IMR-90 (cell line): ENCODE measurements at regions not wholly inside any gene's neighbourhood (a gene's known extent, or its start where the extent isn't known, plus 50 kb on each side); places are given as distances from the start of the nearest gene placed in this dataset.

Experiments
- ATAC-seq: fragments of 200-7000 bp; cut with Tn5 transposase; 2 replicates; pipeline ENCODE4 v1.9.1; 2020; ENCODE audit warnings: low read depth, mild to moderate bottlenecking, moderate library complexity
- BruUV-seq: library from RNA; stranded (reverse); fragments of 400-500 nt; replicated peaks from 2 replicates; lab custom pipeline; 2021; lab: Mats Ljungman, UMichigan
- CTCF ChIA-PET: fragments of 300-600 bp; formaldehyde crosslinking; extraction: SDS; loops from one replicate; lab custom pipeline; 2021; ENCODE audit warnings: antibody characterized with exemption; lab: Yijun Ruan, JAX
- POLR2A ChIA-PET: fragments of 300-600 bp; sonication (Branson Sonifier 250); formaldehyde crosslinking; loops from one replicate; lab custom pipeline; 2022; ENCODE audit warnings: antibody characterized with exemption; ENCODE audit not compliant: unreplicated experiment; lab: Charles Lee
- DNase-seq: peaks from one replicate; pipeline ENCODE4 v3.0.0; 2013
- H2AFZ ChIP-seq: replicated peaks from 2 replicates; pipeline ENCODE3; 2013; ENCODE audit warnings: low read length, mild to moderate bottlenecking; ENCODE audit not compliant: poor library complexity
- H2AK5ac ChIP-seq: 2 replicates; pipeline ENCODE4 v1.6.1; 2013; ENCODE audit warnings: low read depth, low read length, inconsistent platforms
- H2AK9ac ChIP-seq: replicated peaks from 2 replicates; pipeline ENCODE3; 2013; ENCODE audit warnings: mild to moderate bottlenecking, low read depth, low read length, moderate library complexity; ENCODE audit not compliant: poor library complexity
- H2BK120ac ChIP-seq: 2 replicates; pipeline ENCODE4 v1.6.1; 2013; ENCODE audit warnings: low read depth, low read length, inconsistent platforms
- H2BK15ac ChIP-seq: 3 replicates; pipeline ENCODE4 v1.6.1; 2013; ENCODE audit warnings: low read depth, low read length, inconsistent platforms
- H2BK20ac ChIP-seq: 2 replicates; pipeline ENCODE4 v1.6.1; 2013; ENCODE audit warnings: low read depth, mild to moderate bottlenecking, inconsistent platforms, low read length, moderate library complexity
- H2BK5ac ChIP-seq: 2 replicates; pipeline ENCODE4 v1.6.1; 2013; ENCODE audit warnings: mild to moderate bottlenecking, low read depth, low read length, inconsistent platforms; ENCODE audit not compliant: poor library complexity, severe bottlenecking
- H3K14ac ChIP-seq: replicated peaks from 2 replicates; pipeline ENCODE4 v1.6.1; 2013; ENCODE audit warnings: low read depth, low read length, inconsistent platforms
- H3K18ac ChIP-seq: 2 replicates; pipeline ENCODE4 v1.6.1; 2013; ENCODE audit warnings: low read depth, low read length, control low read depth
- H3K23ac ChIP-seq: 2 replicates; pipeline ENCODE4 v1.6.1; 2013; ENCODE audit warnings: low read depth, low read length, inconsistent platforms
- H3K27ac ChIP-seq: 2 replicates; pipeline ENCODE4 v1.5.1; 2013; ENCODE audit warnings: mild to moderate bottlenecking, control low read depth, low read length; ENCODE audit not compliant: insufficient read depth
- H3K27me3 ChIP-seq: 2 replicates; pipeline ENCODE4 v1.6.1; 2013; ENCODE audit warnings: low read length; ENCODE audit not compliant: control insufficient read depth, insufficient read depth
- H3K36me3 ChIP-seq: 2 replicates; pipeline ENCODE4 v1.6.1; 2013; ENCODE audit warnings: low read length, mixed read lengths; ENCODE audit not compliant: control insufficient read depth, insufficient read depth
- H3K4ac ChIP-seq: 2 replicates; pipeline ENCODE4 v1.6.1; 2013; ENCODE audit warnings: low read depth, low read length, inconsistent platforms
- H3K4me1 ChIP-seq: 2 replicates; pipeline ENCODE4 v1.6.1; 2013; ENCODE audit warnings: low read length, mixed read lengths; ENCODE audit not compliant: control insufficient read depth, insufficient read depth
- H3K4me2 ChIP-seq: 2 replicates; pipeline ENCODE4 v1.6.1; 2013; ENCODE audit warnings: low read depth, mild to moderate bottlenecking, control low read depth, low read length, moderate library complexity
- H3K4me3 ChIP-seq: 2 replicates; pipeline ENCODE4 v1.5.1; 2013; ENCODE audit warnings: low read depth, mild to moderate bottlenecking, control low read depth, low read length, moderate library complexity; ENCODE audit not compliant: insufficient read depth
- H3K56ac ChIP-seq: 2 replicates; pipeline ENCODE4 v1.6.1; 2013; ENCODE audit warnings: low read length, inconsistent platforms; ENCODE audit not compliant: insufficient read depth; ENCODE audit errors: extremely low read depth
- H3K79me1 ChIP-seq, 2 experiments: 2 replicates each; pipeline ENCODE4 v1.6.1; 2013; ENCODE audit warnings: low read length in 2 of 2, inconsistent platforms in 1 of 2, low read depth in 1 of 2
- H3K9ac ChIP-seq: 2 replicates; pipeline ENCODE4 v1.6.1; 2013; ENCODE audit warnings: low read depth, low read length, control low read depth
- H3K9me1 ChIP-seq: 2 replicates; pipeline ENCODE4 v1.6.1; 2013; ENCODE audit warnings: low read length, inconsistent platforms; ENCODE audit not compliant: insufficient read depth
- H3K9me3 ChIP-seq: 2 replicates; pipeline ENCODE4 v1.6.1; 2013; ENCODE audit warnings: low read length; ENCODE audit not compliant: control insufficient read depth, insufficient read depth
- H4K20me1 ChIP-seq: 2 replicates; pipeline ENCODE4 v1.6.1; 2013; ENCODE audit warnings: low read length, inconsistent platforms; ENCODE audit not compliant: insufficient read depth
- H4K5ac ChIP-seq: 2 replicates; pipeline ENCODE4 v1.6.1; 2013; ENCODE audit warnings: mild to moderate bottlenecking, low read depth, low read length, control low read depth
- H4K8ac ChIP-seq, 2 experiments: 2 replicates each; pipeline ENCODE4 v1.6.1; 2013; ENCODE audit warnings: low read depth in 2 of 2, low read length in 2 of 2, control low read depth in 1 of 2, inconsistent platforms in 1 of 2
- H4K91ac ChIP-seq: 2 replicates; pipeline ENCODE4 v1.6.1; 2013; ENCODE audit warnings: low read depth, low read length, inconsistent platforms; ENCODE audit not compliant: insufficient read depth
- CEBPB ChIP-seq: IDR thresholded peaks from 2 replicates; pipeline ENCODE4 v1.6.1; 2012; ENCODE audit warnings: low read depth, low read length, improper control_type of control experiment
- CTCF ChIP-seq: conservative IDR thresholded peaks from 2 replicates; pipeline ENCODE4 v1.5.1; 2012; ENCODE audit warnings: mild to moderate bottlenecking, low read depth, low read length, improper control_type of control experiment
- MXI1 ChIP-seq: IDR thresholded peaks from 2 replicates; pipeline ENCODE4 v1.6.1; 2012; ENCODE audit warnings: low read depth, mild to moderate bottlenecking, low read length, moderate library complexity, borderline replicate concordance
- WGBS, 2 experiments: methylation state at CpG; one replicate each; pipeline versions ENCODE4 v1.1.5 to v1.1.7; 2013; ENCODE audit warnings: missing lambda C conversion rate in 2 of 2; ENCODE audit not compliant: insufficient read length in 1 of 2; ENCODE audit errors: extremely low coverage in 2 of 2; 5-methylcytosine and 5-hydroxymethylcytosine counted together
- dilution Hi-C: fragments of 300-500 bp; cut with HindIII; formaldehyde crosslinking; loops from one replicate; pipeline ENCODE4 v1.14.3; 2018; ENCODE audit warnings: low sequenced_read_pairs; ENCODE audit not compliant: unreplicated experiment
- in situ Hi-C: fragments of 300-500 bp; cut with MboI; formaldehyde crosslinking; loops from 3 replicates; pipeline ENCODE4 v1.14.3; 2019; ENCODE audit warnings: low sequenced_read_pairs, inconsistent platforms, mixed read lengths
- intact Hi-C: fragments of 100-400 bp; cut with micrococcal nuclease; formaldehyde crosslinking; loops from 2 replicates; pipeline ENCODE4 v1.10.0; 2022

GRCh38 chr2:204174034-204174433 is 237.5 kb downstream of the ICOS start:
- Histone ChIP-seq H3K4ac (no peak overlapping the region), H3K9me1 (no peaks in the 10 kb centered on the region), H3K27me3 (peaks cover 16% of the 10 kb centered on the region), H3K56ac (no peak overlapping the region), H3K79me1 (no peaks in the 10 kb centered on the region), H2BK20ac (no peak overlapping the region), H2BK120ac (no peak overlapping the region), H3K36me3 (no peaks in the 10 kb centered on the region), H4K5ac (no peak overlapping the region), H2AK5ac (no peak overlapping the region), H2AK9ac (no peak overlapping the region), H3K14ac (no peak overlapping the region), H3K23ac (no peak overlapping the region), H3K9ac (no peak overlapping the region), H3K27ac (no peak overlapping the region), H2BK5ac (no peak overlapping the region), H4K8ac (no peak overlapping the region), H3K4me2 (no peak overlapping the region), H2AFZ (no peak overlapping the region), H2BK15ac (no peak overlapping the region), H4K91ac (no peak overlapping the region), H3K18ac (no peak overlapping the region), H3K4me3 (no peak overlapping the region), H3K4me1 (no peaks in the 10 kb centered on the region), H3K9me3 (no peaks in the 10 kb centered on the region), H4K20me1 (no peaks in the 10 kb centered on the region)
- POLR2A ChIA-PET = no interaction called here
- in situ Hi-C loops (no loop called here), dilution Hi-C loops (no loop called here), intact Hi-C loops (no loop called here)
- WGBS, 2 experiments = no CpG with 5 or more reads among the region's 2 CpGs
- CTCF ChIA-PET = no interaction called here
- no peak for TF ChIP-seq CTCF
- no peak for TF ChIP-seq MXI1
- TF ChIP-seq CEBPB = no peak
- BruUV-seq = no TSS peak
- DNase-seq (no peak), ATAC-seq (no peak)
